ENCODE measurements at regions not wholly inside any gene's neighbourhood (a gene's known extent, or its start where the extent isn't known, plus 50 kb on each side); places are given as distances from the start of the nearest gene placed in this dataset.

- no peak for TF ChIP-seq SRF (IDR thresholded peaks at IDR 0.05; ENCODE audit: low read depth)
- no peak for TF ChIP-seq ZFX (IDR thresholded peaks at IDR 0.05)
- no peak for TF ChIP-seq EZH2 (IDR thresholded peaks at IDR 0.05)
- no peak for TF ChIP-seq CTCF (IDR thresholded peaks at IDR 0.05 in 2 of 3, conservative IDR thresholded peaks at IDR 0.05 in 1 of 3; ENCODE audit: borderline replicate concordance in 1 of 3, insufficient read depth in 1 of 3, low read depth in 2 of 3, low read length in 2 of 3)
- no peak for TF ChIP-seq ZNF274 (IDR thresholded peaks at IDR 0.05; ENCODE audit: low read depth, low read length)
- TF ChIP-seq, protein P1, sequence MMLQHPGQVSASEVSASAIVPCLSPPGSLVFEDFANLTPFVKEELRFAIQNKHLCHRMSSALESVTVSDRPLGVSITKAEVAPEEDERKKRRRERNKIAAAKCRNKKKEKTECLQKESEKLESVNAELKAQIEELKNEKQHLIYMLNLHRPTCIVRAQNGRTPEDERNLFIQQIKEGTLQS (IDR thresholded peaks at IDR 0.05) = no peak
- no peak for TF ChIP-seq SIN3A (IDR thresholded peaks at IDR 0.05; ENCODE audit: low read depth)
These were observed 473.2 kb upstream of the TECRL start for GRCh38 chr4:64882311-64883086.

All from HCT116 (cell line).